ENCODE measurements at regions not wholly inside any gene's neighbourhood (a gene's known extent, or its start where the extent isn't known, plus 50 kb on each side); places are given as distances from the start of the nearest gene placed in this dataset.

GRCh38 chr6:11317885-11318771 is 85.7 kb upstream of the NEDD9 start (continued):
- TF ChIP-seq, protein P1, sequence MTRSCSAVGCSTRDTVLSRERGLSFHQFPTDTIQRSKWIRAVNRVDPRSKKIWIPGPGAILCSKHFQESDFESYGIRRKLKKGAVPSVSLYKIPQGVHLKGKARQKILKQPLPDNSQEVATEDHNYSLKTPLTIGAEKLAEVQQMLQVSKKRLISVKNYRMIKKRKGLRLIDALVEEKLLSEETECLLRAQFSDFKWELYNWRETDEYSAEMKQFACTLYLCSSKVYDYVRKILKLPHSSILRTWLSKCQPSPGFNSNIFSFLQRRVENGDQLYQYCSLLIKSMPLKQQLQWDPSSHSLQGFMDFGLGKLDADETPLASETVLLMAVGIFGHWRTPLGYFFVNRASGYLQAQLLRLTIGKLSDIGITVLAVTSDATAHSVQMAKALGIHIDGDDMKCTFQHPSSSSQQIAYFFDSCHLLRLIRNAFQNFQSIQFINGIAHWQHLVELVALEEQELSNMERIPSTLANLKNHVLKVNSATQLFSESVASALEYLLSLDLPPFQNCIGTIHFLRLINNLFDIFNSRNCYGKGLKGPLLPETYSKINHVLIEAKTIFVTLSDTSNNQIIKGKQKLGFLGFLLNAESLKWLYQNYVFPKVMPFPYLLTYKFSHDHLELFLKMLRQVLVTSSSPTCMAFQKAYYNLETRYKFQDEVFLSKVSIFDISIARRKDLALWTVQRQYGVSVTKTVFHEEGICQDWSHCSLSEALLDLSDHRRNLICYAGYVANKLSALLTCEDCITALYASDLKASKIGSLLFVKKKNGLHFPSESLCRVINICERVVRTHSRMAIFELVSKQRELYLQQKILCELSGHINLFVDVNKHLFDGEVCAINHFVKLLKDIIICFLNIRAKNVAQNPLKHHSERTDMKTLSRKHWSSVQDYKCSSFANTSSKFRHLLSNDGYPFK (CRISPR knock-in tag; IDR thresholded peaks at IDR 0.05; ENCODE audit: borderline replicate concordance): no peak
- TF ChIP-seq, protein P2, sequence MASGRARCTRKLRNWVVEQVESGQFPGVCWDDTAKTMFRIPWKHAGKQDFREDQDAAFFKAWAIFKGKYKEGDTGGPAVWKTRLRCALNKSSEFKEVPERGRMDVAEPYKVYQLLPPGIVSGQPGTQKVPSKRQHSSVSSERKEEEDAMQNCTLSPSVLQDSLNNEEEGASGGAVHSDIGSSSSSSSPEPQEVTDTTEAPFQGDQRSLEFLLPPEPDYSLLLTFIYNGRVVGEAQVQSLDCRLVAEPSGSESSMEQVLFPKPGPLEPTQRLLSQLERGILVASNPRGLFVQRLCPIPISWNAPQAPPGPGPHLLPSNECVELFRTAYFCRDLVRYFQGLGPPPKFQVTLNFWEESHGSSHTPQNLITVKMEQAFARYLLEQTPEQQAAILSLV (CRISPR knock-in tag; IDR thresholded peaks at IDR 0.05; ENCODE audit: borderline replicate concordance): no peak
- no peak for TF ChIP-seq HOXA5 (CRISPR knock-in tag; IDR thresholded peaks at IDR 0.05)
- TF ChIP-seq PCBP2 (optimal IDR thresholded peaks at IDR 0.05; ENCODE audit: low read depth, low read length, poor library complexity, severe bottlenecking): no peak
- no peak for TF ChIP-seq BRD4 (CRISPR knock-in tag; IDR thresholded peaks at IDR 0.05)
- no peak for TF ChIP-seq ZSCAN12 (CRISPR knock-in tag; IDR thresholded peaks at IDR 0.05)
- TF ChIP-seq NPAS2 (CRISPR knock-in tag; IDR thresholded peaks at IDR 0.05; ENCODE audit: borderline replicate concordance): no peak
- TF ChIP-seq DNMT3B (CRISPR knock-in tag; conservative IDR thresholded peaks at IDR 0.05): 0 out of 2 replicates have a peak, but pooled peaks have one; percentile 49
- TF ChIP-seq, protein P3, sequence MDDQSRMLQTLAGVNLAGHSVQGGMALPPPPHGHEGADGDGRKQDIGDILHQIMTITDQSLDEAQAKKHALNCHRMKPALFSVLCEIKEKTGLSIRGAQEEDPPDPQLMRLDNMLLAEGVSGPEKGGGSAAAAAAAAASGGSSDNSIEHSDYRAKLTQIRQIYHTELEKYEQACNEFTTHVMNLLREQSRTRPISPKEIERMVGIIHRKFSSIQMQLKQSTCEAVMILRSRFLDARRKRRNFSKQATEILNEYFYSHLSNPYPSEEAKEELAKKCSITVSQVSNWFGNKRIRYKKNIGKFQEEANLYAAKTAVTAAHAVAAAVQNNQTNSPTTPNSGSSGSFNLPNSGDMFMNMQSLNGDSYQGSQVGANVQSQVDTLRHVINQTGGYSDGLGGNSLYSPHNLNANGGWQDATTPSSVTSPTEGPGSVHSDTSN (CRISPR knock-in tag; IDR thresholded peaks at IDR 0.05; ENCODE audit: borderline replicate concordance): no peak
- TF ChIP-seq KDM5B (CRISPR knock-in tag; IDR thresholded peaks at IDR 0.05; ENCODE audit: borderline replicate concordance): peak; percentile 67; the same call in 1 of the 2 replicates
- TF ChIP-seq KDM4B (CRISPR knock-in tag; IDR thresholded peaks at IDR 0.05): no peak
- no peak for TF ChIP-seq SRSF4 (IDR thresholded peaks at IDR 0.05; ENCODE audit: low read depth, low read length, poor library complexity, severe bottlenecking)
- TF ChIP-seq ZNF383 (CRISPR knock-in tag; IDR thresholded peaks at IDR 0.05; ENCODE audit: borderline replicate concordance): no peak
- TF ChIP-seq REPIN1 (CRISPR knock-in tag; IDR thresholded peaks at IDR 0.05; ENCODE audit: borderline replicate concordance, low read depth): no peak
- no peak for TF ChIP-seq ZNF274 (CRISPR knock-in tag; IDR thresholded peaks at IDR 0.05)
- peak; percentile 77; the same call in 1 of the 2 replicates for TF ChIP-seq MIER3 (CRISPR knock-in tag; IDR thresholded peaks at IDR 0.05; ENCODE audit: borderline replicate concordance)
- no peak for TF ChIP-seq MAF1 (CRISPR knock-in tag; IDR thresholded peaks at IDR 0.05; ENCODE audit: borderline replicate concordance)
- TF ChIP-seq RXRA (CRISPR knock-in tag; IDR thresholded peaks at IDR 0.05): peak; percentile 37; the same call in 1 of the 2 replicates
- no peak for TF ChIP-seq CBX5 (CRISPR knock-in tag; IDR thresholded peaks at IDR 0.05; ENCODE audit: borderline replicate concordance)
- TF ChIP-seq NR2C2 (CRISPR knock-in tag; IDR thresholded peaks at IDR 0.05; ENCODE audit: borderline replicate concordance): no peak
- TF ChIP-seq ATF2 (CRISPR knock-in tag; IDR thresholded peaks at IDR 0.05): peak; percentile 79
- TF ChIP-seq, protein P4, sequence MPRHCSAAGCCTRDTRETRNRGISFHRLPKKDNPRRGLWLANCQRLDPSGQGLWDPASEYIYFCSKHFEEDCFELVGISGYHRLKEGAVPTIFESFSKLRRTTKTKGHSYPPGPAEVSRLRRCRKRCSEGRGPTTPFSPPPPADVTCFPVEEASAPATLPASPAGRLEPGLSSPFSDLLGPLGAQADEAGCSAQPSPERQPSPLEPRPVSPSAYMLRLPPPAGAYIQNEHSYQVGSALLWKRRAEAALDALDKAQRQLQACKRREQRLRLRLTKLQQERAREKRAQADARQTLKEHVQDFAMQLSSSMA (CRISPR knock-in tag; IDR thresholded peaks at IDR 0.05): no peak

Data from HepG2 (cell line).